Ishikawa (cell line): ENCODE measurements at regions not wholly inside any gene's neighbourhood (a gene's known extent, or its start where the extent isn't known, plus 50 kb on each side); places are given as distances from the start of the nearest gene placed in this dataset.

Source experiments
- CEBPB ChIP-seq: IDR thresholded peaks from 2 replicates; pipeline ENCODE4 v1.6.1; 2012
- CREB1 ChIP-seq: IDR thresholded peaks from 2 replicates; pipeline ENCODE4 v1.6.1; 2012; ENCODE audit warnings: low read depth
- EGR1 ChIP-seq: IDR thresholded peaks from 2 replicates; pipeline ENCODE4 v1.6.1; 2012
- EP300 ChIP-seq: IDR thresholded peaks from 2 replicates; pipeline ENCODE4 v1.6.1; 2012; ENCODE audit warnings: borderline replicate concordance
- FOXM1 ChIP-seq: IDR thresholded peaks from 2 replicates; pipeline ENCODE4 v1.6.1; 2012; ENCODE audit warnings: low read depth, borderline replicate concordance
- MAX ChIP-seq: IDR thresholded peaks from 2 replicates; pipeline ENCODE4 v1.6.1; 2012
- NFIC ChIP-seq: IDR thresholded peaks from 2 replicates; pipeline ENCODE4 v1.6.1; 2012
- RAD21 ChIP-seq: IDR thresholded peaks from 2 replicates; pipeline ENCODE4 v1.6.1; 2012; ENCODE audit warnings: low read depth
- REST ChIP-seq: IDR thresholded peaks from 2 replicates; pipeline ENCODE4 v1.6.1; 2012; ENCODE audit warnings: low read depth, mild to moderate bottlenecking
- TAF1 ChIP-seq: IDR thresholded peaks from 2 replicates; pipeline ENCODE4 v1.6.1; 2012; ENCODE audit warnings: low read depth, mild to moderate bottlenecking
- TCF12 ChIP-seq: IDR thresholded peaks from 2 replicates; pipeline ENCODE4 v1.6.1; 2012; ENCODE audit warnings: low read depth
- TEAD4 ChIP-seq: IDR thresholded peaks from 2 replicates; pipeline ENCODE4 v1.6.1; 2012
- USF1 ChIP-seq: IDR thresholded peaks from 2 replicates; pipeline ENCODE4 v1.6.1; 2012
- YY1 ChIP-seq: IDR thresholded peaks from 2 replicates; pipeline ENCODE4 v1.6.1; 2012; ENCODE audit warnings: low read depth
- ZBTB7A ChIP-seq: IDR thresholded peaks from 2 replicates; pipeline ENCODE4 v1.6.1; 2012; ENCODE audit warnings: low read depth

GRCh38 chr20:10927936-10928840, 254.4 kb upstream of the JAG1 start:
- TF ChIP-seq TEAD4 = no peak
- TF ChIP-seq NFIC = no peak
- no peak for TF ChIP-seq EP300
- no peak for TF ChIP-seq EGR1
- TF ChIP-seq ZBTB7A = no peak
- no peak for TF ChIP-seq REST
- no peak for TF ChIP-seq USF1
- no peak for TF ChIP-seq MAX
- no peak for TF ChIP-seq TAF1
- TF ChIP-seq CEBPB = no peak
- TF ChIP-seq TCF12 = no peak
- no peak for TF ChIP-seq CREB1
- TF ChIP-seq YY1 = no peak

- TF ChIP-seq ZBTB7A (no peak), YY1 (no peak), USF1 (no peak), REST (no peak), FOXM1 (no peak), TEAD4 (no peak), TCF12 (no peak), MAX (no peak), EGR1 (no peak), RAD21 (no peak), EP300 (no peak), TAF1 (no peak), CREB1 (no peak), NFIC (no peak)
Observed at GRCh38 chr20:10928841-10929421, 255.1 kb upstream of the JAG1 start.

- TF ChIP-seq TEAD4 (no peak), USF1 (peak; percentile 74), EP300 (peak; percentile 20; the same call in 1 of the 2 replicates)
Observed at GRCh38 chr20:10935658-10936402, 262.0 kb upstream of the JAG1 start.

GRCh38 chr20:10936786-10937185, 263.0 kb upstream of the JAG1 start:
- TF ChIP-seq EGR1 = no peak
- TF ChIP-seq TAF1 = no peak
- no peak for TF ChIP-seq RAD21
- no peak for TF ChIP-seq USF1
- no peak for TF ChIP-seq ZBTB7A
- no peak for TF ChIP-seq TEAD4
- no peak for TF ChIP-seq YY1
- TF ChIP-seq REST = no peak
- no peak for TF ChIP-seq CEBPB
- TF ChIP-seq TCF12 = no peak
- no peak for TF ChIP-seq CREB1
- no peak for TF ChIP-seq FOXM1
- TF ChIP-seq MAX = no peak
- TF ChIP-seq NFIC = no peak
- TF ChIP-seq EP300 = no peak
